HEK293 (cell line): ENCODE measurements at regions not wholly inside any gene's neighbourhood (a gene's known extent, or its start where the extent isn't known, plus 50 kb on each side); places are given as distances from the start of the nearest gene placed in this dataset.

Experiments
- ZBTB10 ChIP-seq: fragments of 450-650 bp; formaldehyde crosslinking; IDR thresholded peaks from 2 replicates; pipeline ENCODE4 v1.5.1; 2016; ENCODE audit warnings: missing biosample characterization, missing genetic modification characterization
- TF ChIP-seq, protein P1 (sequence below): fragments of 450-650 bp; formaldehyde crosslinking; IDR thresholded peaks from 2 replicates; pipeline ENCODE4 v1.5.1; 2016; ENCODE audit warnings: missing biosample characterization, missing genetic modification characterization
- TF ChIP-seq, protein P2 (sequence below): IDR thresholded peaks from 2 replicates; pipeline ENCODE4 v1.6.1; 2011; ENCODE audit warnings: mild to moderate bottlenecking, low read depth, low read length, borderline replicate concordance

DNA sequence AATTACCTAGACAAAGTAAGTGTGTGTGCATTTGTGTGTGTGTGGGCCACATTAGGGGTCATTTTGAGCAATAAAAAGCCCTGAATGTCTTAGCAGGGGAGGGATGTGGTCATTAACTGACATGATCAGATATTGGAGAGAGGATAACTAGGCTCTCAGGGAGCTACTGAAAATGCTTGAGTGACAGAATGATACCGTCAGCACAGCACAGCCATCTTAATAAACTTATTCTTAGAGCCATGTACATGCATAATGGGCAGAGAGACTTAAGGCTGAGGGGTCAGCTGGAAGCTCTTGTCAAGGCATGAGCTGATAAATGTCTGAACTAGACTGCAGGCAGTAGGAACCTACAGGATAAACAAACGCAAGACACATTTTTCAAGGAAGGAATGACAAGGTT, 239.1 kb upstream of the NCAM1 start:
- no peak for TF ChIP-seq ZBTB10 (tag by site-specific recombination)
- TF ChIP-seq, protein P1, sequence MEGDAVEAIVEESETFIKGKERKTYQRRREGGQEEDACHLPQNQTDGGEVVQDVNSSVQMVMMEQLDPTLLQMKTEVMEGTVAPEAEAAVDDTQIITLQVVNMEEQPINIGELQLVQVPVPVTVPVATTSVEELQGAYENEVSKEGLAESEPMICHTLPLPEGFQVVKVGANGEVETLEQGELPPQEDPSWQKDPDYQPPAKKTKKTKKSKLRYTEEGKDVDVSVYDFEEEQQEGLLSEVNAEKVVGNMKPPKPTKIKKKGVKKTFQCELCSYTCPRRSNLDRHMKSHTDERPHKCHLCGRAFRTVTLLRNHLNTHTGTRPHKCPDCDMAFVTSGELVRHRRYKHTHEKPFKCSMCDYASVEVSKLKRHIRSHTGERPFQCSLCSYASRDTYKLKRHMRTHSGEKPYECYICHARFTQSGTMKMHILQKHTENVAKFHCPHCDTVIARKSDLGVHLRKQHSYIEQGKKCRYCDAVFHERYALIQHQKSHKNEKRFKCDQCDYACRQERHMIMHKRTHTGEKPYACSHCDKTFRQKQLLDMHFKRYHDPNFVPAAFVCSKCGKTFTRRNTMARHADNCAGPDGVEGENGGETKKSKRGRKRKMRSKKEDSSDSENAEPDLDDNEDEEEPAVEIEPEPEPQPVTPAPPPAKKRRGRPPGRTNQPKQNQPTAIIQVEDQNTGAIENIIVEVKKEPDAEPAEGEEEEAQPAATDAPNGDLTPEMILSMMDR (tag by site-specific recombination) = no peak
- TF ChIP-seq, protein P2, sequence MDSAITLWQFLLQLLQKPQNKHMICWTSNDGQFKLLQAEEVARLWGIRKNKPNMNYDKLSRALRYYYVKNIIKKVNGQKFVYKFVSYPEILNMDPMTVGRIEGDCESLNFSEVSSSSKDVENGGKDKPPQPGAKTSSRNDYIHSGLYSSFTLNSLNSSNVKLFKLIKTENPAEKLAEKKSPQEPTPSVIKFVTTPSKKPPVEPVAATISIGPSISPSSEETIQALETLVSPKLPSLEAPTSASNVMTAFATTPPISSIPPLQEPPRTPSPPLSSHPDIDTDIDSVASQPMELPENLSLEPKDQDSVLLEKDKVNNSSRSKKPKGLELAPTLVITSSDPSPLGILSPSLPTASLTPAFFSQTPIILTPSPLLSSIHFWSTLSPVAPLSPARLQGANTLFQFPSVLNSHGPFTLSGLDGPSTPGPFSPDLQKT = no peak
